Activated T-helper 17 cell treated with anti-CD3 and anti-CD28 coated beads, Interleukin-2, amount 50 U/mL, for 72 hours (primary cell): ENCODE measurements at regions not wholly inside any gene's neighbourhood (a gene's known extent, or its start where the extent isn't known, plus 50 kb on each side); places are given as distances from the start of the nearest gene placed in this dataset.
"Not testable (repeated sequence)": the region's sequence is repeated elsewhere in the genome, so short reads cannot be mapped to it uniquely, and the experiment has no call there.

Experiments used
- ATAC-seq: fragments of 150-1000 bp; cut with Tn5 transposase; replicated peaks from 2 replicates; pipeline ENCODE4 v1.10.0; 2021; ENCODE audit warnings: mild to moderate bottlenecking, moderate library complexity
- H3K27ac Mint-ChIP-seq: one replicate; pipeline ENCODE4 v1.8.0; 2022; ENCODE audit warnings: mixed read lengths
- H3K27me3 Mint-ChIP-seq: one replicate; pipeline ENCODE4 v1.8.0; 2022; ENCODE audit warnings: mixed read lengths
- H3K36me3 Mint-ChIP-seq: one replicate; pipeline ENCODE4 v1.8.0; 2022; ENCODE audit warnings: low read depth, mild to moderate bottlenecking, mixed read lengths
- H3K4me1 Mint-ChIP-seq: one replicate; pipeline ENCODE4 v1.8.0; 2022; ENCODE audit warnings: mixed read lengths
- H3K4me3 Mint-ChIP-seq: one replicate; pipeline ENCODE4 v1.8.0; 2022; ENCODE audit warnings: mild to moderate bottlenecking, mixed read lengths
- H3K9me3 Mint-ChIP-seq: one replicate; pipeline ENCODE4 v1.8.0; 2022; ENCODE audit warnings: mixed read lengths

DNA sequence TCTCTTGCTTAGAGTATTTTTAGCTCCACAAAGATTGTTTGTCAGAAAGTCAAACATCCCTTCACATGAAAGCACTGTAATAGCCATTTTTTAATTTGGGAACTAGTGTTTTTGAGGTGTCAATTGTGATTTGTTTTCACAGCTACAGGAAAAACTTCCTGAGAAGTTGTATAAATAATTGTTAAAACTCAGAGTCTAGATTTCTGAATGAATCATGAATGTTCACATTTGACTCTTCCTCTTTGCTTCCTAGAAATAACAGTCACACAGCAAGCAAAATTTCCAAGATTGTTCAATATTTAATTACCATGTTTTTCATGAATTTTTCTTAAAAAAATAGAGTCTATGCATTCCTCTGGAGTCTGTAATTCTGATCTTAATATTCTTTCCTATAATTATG, 156.9 kb upstream of the SLC7A11 start:
- H3K4me3 Mint-ChIP-seq: no peak overlapping the region
- H3K27me3 Mint-ChIP-seq: no peaks in the 10 kb centered on the region
- H3K9me3 Mint-ChIP-seq: no peaks in the 10 kb centered on the region
- ATAC-seq: no peak
- no peaks in the 10 kb centered on the region for H3K4me1 Mint-ChIP-seq
- H3K27ac Mint-ChIP-seq: no peak overlapping the region
- no peaks in the 10 kb centered on the region for H3K36me3 Mint-ChIP-seq

DNA sequence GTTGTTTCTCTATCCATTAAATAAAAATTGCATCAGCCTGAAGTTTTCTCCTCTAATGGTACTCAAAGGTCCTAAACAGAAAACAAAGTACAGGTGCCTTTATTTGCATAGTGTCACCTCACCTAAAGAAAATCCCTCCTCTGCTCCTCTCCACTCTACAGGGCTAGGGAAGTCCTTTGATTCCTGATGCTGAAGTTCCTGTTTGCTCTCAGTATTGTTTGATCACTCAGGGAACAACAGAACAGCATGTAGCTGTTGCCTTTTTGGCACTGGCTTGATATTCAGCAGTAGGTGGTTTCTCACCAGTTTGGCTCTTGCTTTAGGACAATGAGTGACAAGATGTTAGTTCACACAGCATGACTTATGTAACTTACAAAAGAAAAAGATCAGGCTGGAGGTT, 156.2 kb upstream of the SLC7A11 start:
- no peaks in the 10 kb centered on the region for H3K27me3 Mint-ChIP-seq
- no peaks in the 10 kb centered on the region for H3K36me3 Mint-ChIP-seq
- no peaks in the 10 kb centered on the region for H3K4me1 Mint-ChIP-seq
- H3K9me3 Mint-ChIP-seq: no peaks in the 10 kb centered on the region
- ATAC-seq: no peak
- no peak overlapping the region for H3K4me3 Mint-ChIP-seq
- no peak overlapping the region for H3K27ac Mint-ChIP-seq

DNA sequence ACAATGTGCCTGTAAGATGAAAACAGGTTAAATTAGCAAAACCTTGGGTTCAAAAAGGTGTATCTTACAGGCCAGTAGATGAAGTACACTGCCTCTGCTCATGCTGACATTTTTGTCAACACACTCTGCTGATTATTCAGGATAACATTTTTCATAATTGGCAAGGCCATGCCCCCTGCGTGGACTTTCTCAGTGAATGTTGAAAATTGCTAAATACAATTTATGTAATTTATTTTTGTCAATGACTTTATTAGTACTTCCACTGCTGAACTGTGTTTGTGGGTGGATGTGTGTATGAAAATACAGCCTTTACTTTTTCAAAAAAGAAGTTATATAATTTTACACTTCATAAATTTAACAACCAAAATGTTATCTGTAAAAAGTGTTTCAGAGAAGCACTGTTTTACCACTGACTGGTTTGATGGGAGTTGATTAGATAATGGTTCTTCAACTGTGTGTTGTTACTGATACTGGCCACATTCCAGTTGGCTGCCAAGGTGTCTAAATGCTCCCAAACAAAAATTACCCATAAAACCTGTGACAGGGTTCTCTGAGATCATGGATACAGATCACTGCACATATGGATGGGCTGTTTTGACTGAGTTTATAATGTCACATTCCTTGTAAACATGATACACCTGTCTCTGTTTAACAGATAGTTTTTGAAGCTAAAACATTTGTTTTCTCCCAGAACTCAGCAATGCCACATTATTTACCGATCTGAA, 151.9 kb upstream of the SLC7A11 start:
- H3K9me3 Mint-ChIP-seq: peaks cover 4% of the 10 kb centered on the region
- no peak overlapping the region for H3K4me3 Mint-ChIP-seq
- H3K27me3 Mint-ChIP-seq: no peaks in the 10 kb centered on the region
- no peaks in the 10 kb centered on the region for H3K4me1 Mint-ChIP-seq
- ATAC-seq: no peak
- no peaks in the 10 kb centered on the region for H3K36me3 Mint-ChIP-seq
- no peak overlapping the region for H3K27ac Mint-ChIP-seq

DNA sequence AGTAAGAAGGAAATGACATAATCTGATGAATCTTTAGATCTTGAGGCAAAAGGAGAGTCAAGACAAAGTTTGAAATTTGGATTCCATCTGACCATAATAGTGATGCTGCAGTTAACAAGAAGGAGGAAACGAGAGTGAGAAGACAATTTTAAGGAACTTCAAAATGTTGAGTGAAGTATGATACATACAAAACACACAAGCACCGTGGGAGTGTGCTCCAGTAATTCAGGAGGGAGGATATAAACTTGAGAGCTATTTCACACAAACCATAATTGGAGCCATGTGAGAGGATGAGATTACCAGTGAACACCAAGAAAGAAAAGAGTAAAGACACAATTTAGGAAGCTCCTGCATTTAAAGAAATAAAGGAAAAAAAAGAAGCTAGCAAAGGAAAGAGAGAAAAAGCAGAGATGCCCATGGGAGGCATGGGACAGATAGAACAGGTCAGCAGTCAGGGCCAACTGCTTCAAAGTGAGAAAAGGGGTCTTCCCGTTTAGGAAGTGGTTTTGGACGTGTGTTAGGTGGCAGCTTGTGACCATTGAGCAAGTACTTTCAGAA, 150.7 kb upstream of the SLC7A11 start:
- no peaks in the 10 kb centered on the region for H3K36me3 Mint-ChIP-seq
- no peak overlapping the region for H3K27ac Mint-ChIP-seq
- H3K4me1 Mint-ChIP-seq: no peaks in the 10 kb centered on the region
- peaks cover 4% of the 10 kb centered on the region for H3K9me3 Mint-ChIP-seq
- no peak for ATAC-seq
- H3K27me3 Mint-ChIP-seq: no peaks in the 10 kb centered on the region
- H3K4me3 Mint-ChIP-seq: no peak overlapping the region

DNA sequence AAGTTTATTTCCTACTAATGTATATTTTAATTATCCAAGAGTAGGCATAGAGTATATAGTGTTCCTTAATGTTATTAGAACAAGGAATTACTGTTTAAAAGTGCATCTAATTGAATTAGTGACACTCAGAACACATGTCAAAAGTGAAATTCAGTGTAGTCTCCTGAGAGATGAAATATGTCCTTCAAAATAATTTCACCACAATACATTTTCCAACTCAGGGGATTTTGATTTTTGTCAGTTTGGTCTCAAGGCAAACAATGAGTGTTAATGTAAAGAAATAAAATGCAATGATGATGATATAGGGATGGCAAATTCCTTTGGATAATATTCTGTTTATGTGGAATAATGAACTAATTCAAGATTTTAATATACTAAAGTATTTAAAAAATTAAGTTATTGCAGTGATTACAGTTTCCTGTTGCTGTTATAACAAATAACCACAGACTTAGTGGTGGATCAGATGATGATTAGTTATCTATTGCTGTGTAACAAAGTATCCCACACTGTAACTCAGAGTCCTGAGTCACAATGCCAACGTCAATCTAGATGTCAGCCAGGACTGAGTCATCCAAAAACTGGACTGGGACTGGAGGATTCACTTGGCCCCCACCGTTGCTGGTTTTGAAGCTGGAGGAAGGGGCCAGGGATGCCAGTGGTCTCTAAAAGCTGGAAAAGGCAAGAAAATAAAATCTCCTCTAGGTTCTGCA, 148.0 kb upstream of the SLC7A11 start:
- Mint-ChIP-seq H3K27ac (no peak overlapping the region), H3K4me1 (no peaks in the 10 kb centered on the region), H3K4me3 (no peak overlapping the region), H3K27me3 (no peaks in the 10 kb centered on the region), H3K9me3 (peaks cover 4% of the 10 kb centered on the region), H3K36me3 (no peaks in the 10 kb centered on the region)
- no peak for ATAC-seq

DNA sequence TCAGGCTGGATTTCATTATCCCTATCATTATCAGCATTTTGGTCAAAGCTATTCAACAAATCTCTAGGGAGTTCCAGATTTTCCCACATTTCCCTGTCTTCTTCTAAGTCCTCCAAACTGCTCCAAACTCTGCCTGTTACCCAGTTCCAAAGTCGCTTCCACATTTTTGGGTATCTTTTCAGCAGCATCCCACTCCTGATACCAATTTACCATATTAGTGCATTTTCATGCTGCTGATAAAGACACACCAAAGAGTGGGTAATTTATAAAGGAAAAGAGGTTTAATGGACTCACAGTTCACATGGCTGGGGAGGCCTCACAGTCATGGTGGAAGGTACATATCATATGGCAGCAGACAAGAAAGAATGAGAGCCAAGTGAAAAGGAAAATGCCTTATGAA, 132.8 kb upstream of the SLC7A11 start:
- no peak for ATAC-seq
- peaks cover 23% of the 10 kb centered on the region for H3K9me3 Mint-ChIP-seq
- H3K27me3 Mint-ChIP-seq: no peaks in the 10 kb centered on the region
- no peaks in the 10 kb centered on the region for H3K36me3 Mint-ChIP-seq
- no peak overlapping the region for H3K27ac Mint-ChIP-seq
- H3K4me1 Mint-ChIP-seq: no peaks in the 10 kb centered on the region
- H3K4me3 Mint-ChIP-seq: no peak overlapping the region

DNA sequence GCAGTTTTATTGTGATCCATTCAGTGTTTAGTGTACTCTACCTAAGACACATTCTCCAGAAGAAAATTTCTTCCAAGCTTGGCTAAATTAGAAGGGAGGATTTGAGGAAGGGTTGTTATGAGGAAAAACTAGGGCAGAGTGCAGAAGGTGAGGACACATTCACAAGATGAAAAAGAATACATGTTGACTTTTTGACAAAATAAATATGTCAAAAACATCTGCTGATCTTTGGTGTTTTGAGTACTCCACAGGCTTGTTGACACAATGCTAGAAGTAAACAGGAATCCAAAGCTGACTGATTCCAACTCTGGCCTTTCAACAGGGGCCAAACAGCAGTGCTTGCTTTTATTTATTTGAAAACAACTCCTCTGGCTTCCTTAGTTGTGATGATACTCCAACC, 125.8 kb upstream of the SLC7A11 start:
- Mint-ChIP-seq H3K4me1 (no peaks in the 10 kb centered on the region), H3K36me3 (no peaks in the 10 kb centered on the region), H3K27me3 (no peaks in the 10 kb centered on the region), H3K4me3 (no peak overlapping the region), H3K9me3 (peaks cover 19% of the 10 kb centered on the region), H3K27ac (no peak overlapping the region)
- no peak for ATAC-seq

DNA sequence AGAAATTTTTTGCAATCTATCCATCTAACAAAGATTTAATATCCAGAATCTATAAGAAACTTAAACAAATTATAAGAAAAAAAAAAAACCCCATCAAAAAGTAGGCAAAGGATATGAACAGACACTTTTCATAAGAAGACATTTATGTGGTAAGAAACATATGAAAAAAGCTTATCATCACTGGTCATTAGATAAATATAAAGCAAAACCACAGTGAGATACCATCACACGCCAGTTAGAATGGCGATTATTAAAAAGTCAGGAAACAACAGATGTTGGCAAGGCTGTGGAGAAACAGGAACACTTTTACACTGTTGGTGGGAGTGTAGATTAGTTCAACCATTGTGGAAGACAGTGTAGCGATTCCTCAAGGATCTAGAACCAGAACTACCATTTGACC, 110.3 kb upstream of the SLC7A11 start:
- H3K4me1 Mint-ChIP-seq, H3K27ac Mint-ChIP-seq, H3K27me3 Mint-ChIP-seq, H3K4me3 Mint-ChIP-seq, H3K36me3 Mint-ChIP-seq, ATAC-seq: not testable (repeated sequence)
- H3K9me3 Mint-ChIP-seq: peaks cover 13% of the 10 kb centered on the region

DNA sequence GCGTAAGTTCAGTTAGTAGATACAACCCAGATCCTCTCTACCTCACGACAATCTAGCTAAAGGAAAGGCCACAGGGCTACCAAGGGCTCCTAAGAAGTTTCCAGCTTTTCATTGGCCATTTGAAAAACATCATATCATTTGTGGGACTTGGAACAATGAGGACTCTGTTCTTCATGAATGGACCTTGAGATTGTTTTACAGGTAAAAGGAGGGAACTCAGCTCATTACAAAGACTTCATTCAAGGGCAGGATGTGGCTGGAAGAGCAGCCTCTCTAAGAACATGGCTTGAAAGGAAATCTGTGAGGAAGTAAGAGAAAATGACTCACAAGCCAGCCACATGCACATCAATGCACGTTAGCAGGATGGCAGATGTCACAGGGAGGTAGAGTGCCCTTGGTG, 105.9 kb upstream of the SLC7A11 start:
- H3K27ac Mint-ChIP-seq: no peak overlapping the region
- ATAC-seq: no peak
- peaks cover 5% of the 10 kb centered on the region for H3K9me3 Mint-ChIP-seq
- no peaks in the 10 kb centered on the region for H3K36me3 Mint-ChIP-seq
- H3K4me3 Mint-ChIP-seq: no peak overlapping the region
- H3K4me1 Mint-ChIP-seq: no peaks in the 10 kb centered on the region
- H3K27me3 Mint-ChIP-seq: no peaks in the 10 kb centered on the region

DNA sequence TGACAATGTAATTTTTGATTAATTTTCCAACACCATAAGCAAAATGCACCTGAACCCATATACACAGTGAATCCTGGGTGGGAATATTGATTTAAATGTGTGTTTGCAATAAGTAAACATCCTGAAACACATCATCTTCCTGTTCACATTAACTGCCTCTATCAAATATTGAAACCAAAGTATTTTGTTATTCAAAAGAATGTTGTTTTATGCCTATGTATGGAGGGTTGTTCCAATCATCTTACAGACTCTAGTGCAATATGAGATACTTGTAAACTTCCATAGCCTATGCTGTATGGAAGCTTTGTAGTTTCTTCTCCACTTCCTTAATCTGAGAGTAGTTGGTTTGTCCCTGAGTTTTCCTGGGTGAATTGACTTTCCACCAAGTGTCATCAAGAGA, 105.4 kb upstream of the SLC7A11 start:
- no peak for ATAC-seq
- Mint-ChIP-seq H3K9me3 (peaks cover 5% of the 10 kb centered on the region), H3K27ac (no peak overlapping the region), H3K4me3 (no peak overlapping the region), H3K4me1 (no peaks in the 10 kb centered on the region), H3K27me3 (no peaks in the 10 kb centered on the region), H3K36me3 (no peaks in the 10 kb centered on the region)

DNA sequence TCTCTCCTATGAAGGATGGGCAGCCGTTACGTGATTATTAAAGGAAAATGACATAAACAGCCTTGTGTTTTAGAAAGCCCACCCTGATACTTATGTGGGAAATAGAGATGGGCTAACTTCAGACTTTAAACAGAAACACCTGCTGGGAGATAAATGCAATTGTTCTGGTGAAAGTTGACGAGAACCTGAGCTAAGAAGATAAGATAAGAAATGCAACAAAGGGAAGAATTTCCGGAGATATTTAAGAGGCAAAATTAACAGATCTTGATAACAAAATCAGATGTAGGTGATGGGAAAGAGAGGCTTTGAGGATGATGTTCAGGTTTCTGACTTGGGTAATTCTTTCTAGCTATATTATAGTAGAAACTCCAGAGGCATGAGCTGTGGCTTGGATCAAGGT, 102.7 kb upstream of the SLC7A11 start:
- no peak for ATAC-seq
- no peaks in the 10 kb centered on the region for H3K4me1 Mint-ChIP-seq
- peaks cover 1% of the 10 kb centered on the region for H3K9me3 Mint-ChIP-seq

DNA sequence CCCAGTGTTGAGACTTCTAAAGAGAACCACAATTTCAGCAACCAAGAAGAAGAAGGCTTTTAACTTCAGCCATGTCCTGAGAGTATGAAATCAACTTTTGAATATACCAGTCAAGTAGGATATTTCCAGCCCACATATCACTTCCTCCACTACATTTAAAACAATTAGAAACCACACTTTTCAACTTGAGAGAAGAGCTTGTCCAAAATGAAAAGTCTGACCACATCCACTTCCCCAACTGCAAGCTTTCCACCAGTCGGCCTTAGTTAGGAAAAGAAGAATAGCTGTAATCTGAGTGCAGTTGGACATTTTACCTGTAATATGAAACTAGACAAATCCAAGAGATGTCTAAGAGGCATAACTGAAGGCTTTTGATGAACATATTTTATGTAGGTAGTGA, 101.9 kb upstream of the SLC7A11 start:
- Mint-ChIP-seq H3K36me3 (no peaks in the 10 kb centered on the region), H3K4me1 (no peaks in the 10 kb centered on the region), H3K4me3 (no peak overlapping the region), H3K27me3 (no peaks in the 10 kb centered on the region), H3K9me3 (no peaks in the 10 kb centered on the region), H3K27ac (no peak overlapping the region)
- ATAC-seq: no peak

More for the DNA sequence above, 102.7 kb upstream of the SLC7A11 start:
- Mint-ChIP-seq H3K4me3 (no peak overlapping the region), H3K27me3 (no peaks in the 10 kb centered on the region), H3K36me3 (no peaks in the 10 kb centered on the region), H3K27ac (no peak overlapping the region)

DNA sequence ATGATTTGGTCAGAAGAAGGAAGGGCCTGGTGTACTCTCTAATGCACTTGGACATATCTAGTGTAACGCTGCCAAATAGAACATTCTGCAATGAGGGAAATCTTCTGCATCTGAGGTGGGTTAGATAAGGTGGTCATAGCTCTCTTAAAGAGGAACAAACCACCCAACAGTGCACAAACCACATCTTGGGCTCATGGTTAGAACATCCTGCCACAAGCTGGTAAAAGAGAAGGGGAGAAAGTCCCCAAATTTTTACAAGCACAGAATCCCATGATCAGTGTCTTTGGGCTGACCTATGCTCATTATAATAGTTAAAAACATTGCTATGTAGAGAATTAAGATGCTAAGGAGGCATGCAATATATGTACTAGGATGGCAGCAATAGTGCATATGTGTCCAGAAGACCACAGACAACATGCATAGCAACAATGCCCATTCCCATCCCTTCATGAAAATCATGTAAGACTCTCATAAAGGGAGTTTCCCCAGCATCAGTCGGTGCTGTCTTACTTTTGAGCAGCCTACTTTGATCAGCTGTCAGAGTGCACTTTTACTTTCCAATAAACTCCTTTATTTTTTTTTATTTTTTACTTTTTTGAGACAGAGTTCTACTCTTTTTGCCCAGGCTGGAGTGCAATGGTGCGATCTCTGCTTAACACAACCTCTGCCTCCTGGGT, 99.7 kb upstream of the SLC7A11 start:
- ATAC-seq: no peak
- Mint-ChIP-seq H3K4me3 (no peak overlapping the region), H3K27me3 (no peaks in the 10 kb centered on the region), H3K36me3 (no peaks in the 10 kb centered on the region), H3K27ac (no peak overlapping the region), H3K4me1 (no peaks in the 10 kb centered on the region), H3K9me3 (no peaks in the 10 kb centered on the region)

DNA sequence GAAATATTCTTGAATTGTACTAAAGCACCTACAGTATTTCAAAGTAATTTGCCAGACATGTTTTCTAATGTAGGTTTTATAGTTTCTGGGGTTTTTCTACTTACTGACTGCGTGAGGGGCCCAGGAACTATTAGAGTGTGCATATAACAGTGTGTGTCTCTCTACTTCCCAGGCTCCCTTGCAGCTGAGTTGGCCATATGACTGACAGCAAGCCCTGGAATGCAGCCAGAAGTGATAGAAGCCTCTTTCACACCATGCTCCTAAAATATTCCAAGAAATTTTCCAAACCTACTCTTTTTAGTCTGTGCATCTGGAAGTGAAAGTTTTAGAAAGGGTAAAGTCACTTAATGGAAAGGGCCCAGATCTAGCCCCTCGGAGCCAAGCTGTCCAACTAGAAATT, 96.7 kb upstream of the SLC7A11 start:
- ATAC-seq: no peak
- Mint-ChIP-seq H3K9me3 (no peaks in the 10 kb centered on the region), H3K36me3 (no peaks in the 10 kb centered on the region), H3K27ac (no peak overlapping the region), H3K4me1 (no peaks in the 10 kb centered on the region), H3K27me3 (no peaks in the 10 kb centered on the region), H3K4me3 (no peak overlapping the region)

DNA sequence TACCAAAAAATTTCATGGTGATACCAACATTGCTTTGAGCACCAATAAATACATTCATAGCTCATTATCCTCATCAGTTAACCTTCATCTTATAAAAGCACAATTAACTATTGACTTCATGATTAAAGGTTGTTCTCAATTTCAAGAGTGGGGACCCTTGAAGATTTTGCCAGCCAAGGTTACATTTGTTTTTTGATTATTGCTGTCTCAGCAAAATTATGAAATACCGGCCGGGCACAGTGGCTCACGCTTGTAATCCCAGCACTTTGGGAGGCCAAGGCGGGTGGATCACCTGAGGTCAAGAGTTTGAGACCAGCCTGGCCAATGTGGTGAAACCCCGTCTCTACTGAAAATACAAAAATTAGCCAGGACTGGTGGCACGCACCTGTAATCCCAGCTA, 96.1 kb upstream of the SLC7A11 start:
- H3K4me1 Mint-ChIP-seq, H3K9me3 Mint-ChIP-seq, H3K36me3 Mint-ChIP-seq, ATAC-seq, H3K27me3 Mint-ChIP-seq, H3K27ac Mint-ChIP-seq, H3K4me3 Mint-ChIP-seq: not testable (repeated sequence)
